ENCODE measurements at regions not wholly inside any gene's neighbourhood (a gene's known extent, or its start where the extent isn't known, plus 50 kb on each side); places are given as distances from the start of the nearest gene placed in this dataset.

DNA sequence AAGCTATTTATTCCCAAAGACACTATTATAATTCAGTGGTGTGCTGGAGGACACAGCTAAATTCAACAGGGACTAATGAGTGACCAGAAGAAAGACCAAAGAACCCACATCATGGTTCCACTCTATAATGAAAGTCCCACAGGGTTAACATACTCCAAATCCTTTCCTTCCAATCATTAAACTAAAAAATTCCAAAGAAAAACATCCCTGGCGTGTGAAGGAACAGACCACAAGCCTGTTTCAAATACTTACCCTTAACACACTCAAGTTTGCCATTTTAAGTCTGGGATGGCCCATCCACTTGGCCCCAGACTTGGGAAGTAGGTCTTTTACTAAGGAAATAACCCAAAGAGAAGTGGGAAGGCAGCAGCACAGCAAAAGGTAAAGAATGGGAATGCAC, 150.1 kb upstream of the CCDC150 start:
- H3K27me3 Mint-ChIP-seq (ENCODE audit: low read depth) = no peaks in the 10 kb centered on the region
- no peak overlapping the region for H3K27ac Mint-ChIP-seq (ENCODE audit: unreplicated experiment)
- peaks cover 5% of the 10 kb centered on the region for H3K36me3 Mint-ChIP-seq (ENCODE audit: low read depth)
- H3K4me1 Mint-ChIP-seq = peaks cover 8% of the 10 kb centered on the region
- no peak for DNase-seq (ENCODE audit: low read depth, low spot score)
- peaks cover 7% of the 10 kb centered on the region for H3K9me3 Mint-ChIP-seq
- TF ChIP-seq, protein P1, sequence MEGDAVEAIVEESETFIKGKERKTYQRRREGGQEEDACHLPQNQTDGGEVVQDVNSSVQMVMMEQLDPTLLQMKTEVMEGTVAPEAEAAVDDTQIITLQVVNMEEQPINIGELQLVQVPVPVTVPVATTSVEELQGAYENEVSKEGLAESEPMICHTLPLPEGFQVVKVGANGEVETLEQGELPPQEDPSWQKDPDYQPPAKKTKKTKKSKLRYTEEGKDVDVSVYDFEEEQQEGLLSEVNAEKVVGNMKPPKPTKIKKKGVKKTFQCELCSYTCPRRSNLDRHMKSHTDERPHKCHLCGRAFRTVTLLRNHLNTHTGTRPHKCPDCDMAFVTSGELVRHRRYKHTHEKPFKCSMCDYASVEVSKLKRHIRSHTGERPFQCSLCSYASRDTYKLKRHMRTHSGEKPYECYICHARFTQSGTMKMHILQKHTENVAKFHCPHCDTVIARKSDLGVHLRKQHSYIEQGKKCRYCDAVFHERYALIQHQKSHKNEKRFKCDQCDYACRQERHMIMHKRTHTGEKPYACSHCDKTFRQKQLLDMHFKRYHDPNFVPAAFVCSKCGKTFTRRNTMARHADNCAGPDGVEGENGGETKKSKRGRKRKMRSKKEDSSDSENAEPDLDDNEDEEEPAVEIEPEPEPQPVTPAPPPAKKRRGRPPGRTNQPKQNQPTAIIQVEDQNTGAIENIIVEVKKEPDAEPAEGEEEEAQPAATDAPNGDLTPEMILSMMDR (conservative IDR thresholded peaks at IDR 0.05) = no peak
- no peak overlapping the region for H3K4me3 Mint-ChIP-seq

DNA sequence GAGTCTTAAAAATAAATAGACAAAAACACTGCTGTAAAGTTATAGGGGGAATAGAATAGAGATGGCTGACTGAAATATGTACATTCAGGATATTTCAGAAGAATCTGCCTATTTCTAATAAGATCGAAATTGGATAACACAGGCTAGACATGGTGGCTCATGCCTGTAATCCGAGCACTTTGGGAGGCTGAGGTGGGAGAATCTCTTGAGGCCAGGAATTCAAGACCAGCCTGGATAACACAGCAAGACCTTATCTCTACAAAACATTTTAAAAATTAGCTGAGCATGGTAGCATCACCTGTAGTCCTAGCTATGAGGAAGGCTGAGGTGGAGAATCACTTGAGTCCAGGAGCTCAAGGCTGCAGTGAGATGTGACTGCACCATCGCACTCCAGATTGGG, 146.6 kb upstream of the CCDC150 start:
- no peak overlapping the region for H3K4me3 Mint-ChIP-seq
- no peaks in the 10 kb centered on the region for H3K4me1 Mint-ChIP-seq
- no peak for DNase-seq (ENCODE audit: low read depth, low spot score)
- peaks cover 10% of the 10 kb centered on the region for H3K9me3 Mint-ChIP-seq
- TF ChIP-seq, protein P1 (conservative IDR thresholded peaks at IDR 0.05) = no peak
- H3K27me3 Mint-ChIP-seq (ENCODE audit: low read depth) = no peaks in the 10 kb centered on the region
- no peak overlapping the region for H3K27ac Mint-ChIP-seq (ENCODE audit: unreplicated experiment)
- H3K36me3 Mint-ChIP-seq (ENCODE audit: low read depth) = peaks cover 7% of the 10 kb centered on the region

DNA sequence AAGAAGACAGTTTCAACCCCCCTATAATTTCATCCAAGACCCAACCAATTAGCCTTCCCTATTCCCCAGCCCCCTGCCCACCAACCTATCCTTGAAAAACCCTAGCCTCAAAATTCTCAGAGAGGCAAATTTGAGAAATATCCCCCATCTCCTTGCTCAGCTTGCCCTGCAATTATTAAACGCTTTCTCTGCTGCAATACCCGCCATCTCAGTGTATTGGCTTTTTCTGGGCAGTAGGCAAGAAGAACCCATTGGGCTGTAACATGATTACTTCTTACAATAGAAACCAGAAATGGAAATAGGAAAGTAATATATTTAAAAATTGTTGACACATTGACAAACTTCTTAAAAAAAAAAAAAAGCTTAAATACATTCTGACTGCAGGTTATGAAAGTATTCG, 140.6 kb upstream of the CCDC150 start:
- peaks cover 20% of the 10 kb centered on the region for H3K9me3 Mint-ChIP-seq
- TF ChIP-seq, protein P1 (conservative IDR thresholded peaks at IDR 0.05) = no peak
- no peak overlapping the region for H3K27ac Mint-ChIP-seq (ENCODE audit: unreplicated experiment)
- H3K4me1 Mint-ChIP-seq = no peaks in the 10 kb centered on the region
- no peak for DNase-seq (ENCODE audit: low read depth, low spot score)
- H3K4me3 Mint-ChIP-seq = no peak overlapping the region
- peaks cover 17% of the 10 kb centered on the region for H3K36me3 Mint-ChIP-seq (ENCODE audit: low read depth)
- H3K27me3 Mint-ChIP-seq (ENCODE audit: low read depth) = no peaks in the 10 kb centered on the region

DNA sequence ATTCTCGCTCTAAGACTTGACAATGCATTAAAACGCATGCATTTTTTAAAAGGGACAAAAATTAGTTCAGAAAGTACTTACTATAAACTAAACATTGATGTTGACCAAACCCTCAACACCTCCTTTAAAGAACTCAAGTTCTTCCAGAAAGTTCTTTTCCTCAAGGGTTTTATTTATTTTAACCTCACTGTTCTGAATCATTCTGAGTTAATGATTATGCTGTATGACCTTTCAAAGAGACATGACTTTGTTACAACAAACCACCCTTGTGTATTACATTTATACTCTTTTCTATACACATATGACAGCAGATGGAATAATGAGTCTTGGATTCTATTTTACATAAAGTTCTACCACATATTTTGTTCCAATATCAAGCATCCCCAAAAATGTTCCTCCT, 139.8 kb upstream of the CCDC150 start:
- Mint-ChIP-seq H3K36me3 (ENCODE audit: low read depth) (peaks cover 14% of the 10 kb centered on the region), H3K4me1 (no peaks in the 10 kb centered on the region), H3K9me3 (peaks cover 16% of the 10 kb centered on the region), H3K27ac (ENCODE audit: unreplicated experiment) (no peak overlapping the region), H3K4me3 (no peak overlapping the region), H3K27me3 (ENCODE audit: low read depth) (no peaks in the 10 kb centered on the region)
- no peak for DNase-seq (ENCODE audit: low read depth, low spot score)
- TF ChIP-seq, protein P1 (conservative IDR thresholded peaks at IDR 0.05) = no peak

DNA sequence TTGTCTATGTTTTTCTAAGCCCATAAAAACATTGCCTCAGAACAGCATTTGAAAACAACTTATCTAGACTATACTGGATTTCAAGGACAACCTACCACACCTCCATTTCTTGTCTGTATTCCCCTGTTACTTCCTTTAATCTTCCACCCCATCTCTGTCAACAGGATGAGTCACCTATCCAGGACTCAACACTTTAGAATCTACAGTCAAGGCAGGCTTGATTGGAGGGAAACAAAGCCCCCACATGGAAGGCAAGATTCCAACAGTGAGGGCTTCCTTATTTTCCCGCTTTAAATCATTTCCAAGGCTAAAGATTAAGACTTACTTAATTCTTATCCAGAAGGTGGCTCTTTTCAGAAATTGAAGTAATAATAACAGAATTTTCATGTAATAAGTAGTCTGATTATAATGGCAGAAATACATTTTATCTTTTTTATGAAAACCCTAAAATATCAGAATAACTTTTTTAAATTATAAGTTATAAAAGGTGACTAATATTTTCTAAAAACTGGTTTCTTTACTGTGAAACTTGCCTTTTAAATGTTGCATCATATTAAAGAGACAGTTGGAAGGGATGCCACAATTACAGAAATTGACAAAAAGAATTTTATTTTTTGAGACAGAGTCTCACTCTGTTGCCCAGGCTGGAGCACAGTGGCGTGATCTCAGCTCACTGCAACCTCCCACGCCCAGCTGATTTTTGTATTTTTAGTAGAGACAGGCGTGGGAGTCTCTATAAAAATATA, 138.7 kb upstream of the CCDC150 start:
- Mint-ChIP-seq H3K27me3 (ENCODE audit: low read depth) (no peaks in the 10 kb centered on the region), H3K4me1 (no peaks in the 10 kb centered on the region), H3K27ac (ENCODE audit: unreplicated experiment) (no peak overlapping the region), H3K9me3 (peaks cover 16% of the 10 kb centered on the region), H3K36me3 (ENCODE audit: low read depth) (peaks cover 11% of the 10 kb centered on the region), H3K4me3 (no peak overlapping the region)
- no peak for DNase-seq (ENCODE audit: low read depth, low spot score)
- TF ChIP-seq, protein P1 (conservative IDR thresholded peaks at IDR 0.05) = no peak
